Activated T-helper 2 cell treated with anti-CD3 and anti-CD28 coated beads, Interferon-gamma antibody, Interleukin-2, Interleukin-4, amounts not matched to agents 10 μg/mL and 5 μg/mL and 100 μg/mL, durations not matched to agents 14 hours and 24 hours and 36 hours (primary cell): ENCODE measurements at regions not wholly inside any gene's neighbourhood (a gene's known extent, or its start where the extent isn't known, plus 50 kb on each side); places are given as distances from the start of the nearest gene placed in this dataset.

ENCODE experiments used
- DNase-seq: peaks from one replicate; pipeline ENCODE4 v3.0.0; 2021; ENCODE audit warnings: low spot score
- H3K27ac Mint-ChIP-seq: one replicate; pipeline ENCODE4 v1.8.0; 2021; ENCODE audit warnings: mixed read lengths
- H3K27me3 Mint-ChIP-seq: one replicate; pipeline ENCODE4 v1.8.0; 2021; ENCODE audit warnings: low read depth, mixed read lengths
- H3K36me3 Mint-ChIP-seq: one replicate; pipeline ENCODE4 v1.8.0; 2021; ENCODE audit warnings: low read depth, mixed read lengths
- H3K4me1 Mint-ChIP-seq: one replicate; pipeline ENCODE4 v1.8.0; 2021; ENCODE audit warnings: low read depth, mixed read lengths
- H3K4me3 Mint-ChIP-seq: one replicate; pipeline ENCODE4 v1.8.0; 2021; ENCODE audit warnings: low read depth, mild to moderate bottlenecking, moderate library complexity, mixed read lengths
- H3K9me3 Mint-ChIP-seq: one replicate; pipeline ENCODE4 v1.8.0; 2021; ENCODE audit warnings: mixed read lengths
- intact Hi-C: fragments of 100-400 bp; cut with micrococcal nuclease; formaldehyde crosslinking; loops from one replicate; pipeline ENCODE4 v1.15.1; 2023

DNA sequence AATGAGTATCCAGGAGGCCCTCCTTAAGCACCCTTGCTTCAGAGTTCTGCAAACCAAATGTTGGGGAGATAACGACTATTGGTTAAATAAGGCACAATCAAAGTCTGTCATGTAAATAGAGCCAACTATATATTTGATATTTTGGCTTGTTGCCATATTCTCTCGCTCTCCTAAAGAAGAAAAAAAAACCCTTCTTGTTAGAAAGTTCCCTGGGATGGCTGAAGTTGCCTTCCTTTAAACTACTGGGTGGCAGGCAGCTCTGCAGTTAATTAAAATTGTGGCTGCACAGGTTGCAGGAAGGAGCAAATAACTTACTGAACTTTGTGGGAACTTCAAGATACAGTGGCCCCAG, 227.0 kb upstream of the ANKRD55 start:
- H3K36me3 Mint-ChIP-seq = no peaks in the 10 kb centered on the region
- no peaks in the 10 kb centered on the region for H3K4me1 Mint-ChIP-seq
- H3K27me3 Mint-ChIP-seq = no peaks in the 10 kb centered on the region
- no peak overlapping the region for H3K27ac Mint-ChIP-seq
- no peaks in the 10 kb centered on the region for H3K9me3 Mint-ChIP-seq
- intact Hi-C loops = no loop called here
- H3K4me3 Mint-ChIP-seq = no peak overlapping the region
- no peak for DNase-seq

DNA sequence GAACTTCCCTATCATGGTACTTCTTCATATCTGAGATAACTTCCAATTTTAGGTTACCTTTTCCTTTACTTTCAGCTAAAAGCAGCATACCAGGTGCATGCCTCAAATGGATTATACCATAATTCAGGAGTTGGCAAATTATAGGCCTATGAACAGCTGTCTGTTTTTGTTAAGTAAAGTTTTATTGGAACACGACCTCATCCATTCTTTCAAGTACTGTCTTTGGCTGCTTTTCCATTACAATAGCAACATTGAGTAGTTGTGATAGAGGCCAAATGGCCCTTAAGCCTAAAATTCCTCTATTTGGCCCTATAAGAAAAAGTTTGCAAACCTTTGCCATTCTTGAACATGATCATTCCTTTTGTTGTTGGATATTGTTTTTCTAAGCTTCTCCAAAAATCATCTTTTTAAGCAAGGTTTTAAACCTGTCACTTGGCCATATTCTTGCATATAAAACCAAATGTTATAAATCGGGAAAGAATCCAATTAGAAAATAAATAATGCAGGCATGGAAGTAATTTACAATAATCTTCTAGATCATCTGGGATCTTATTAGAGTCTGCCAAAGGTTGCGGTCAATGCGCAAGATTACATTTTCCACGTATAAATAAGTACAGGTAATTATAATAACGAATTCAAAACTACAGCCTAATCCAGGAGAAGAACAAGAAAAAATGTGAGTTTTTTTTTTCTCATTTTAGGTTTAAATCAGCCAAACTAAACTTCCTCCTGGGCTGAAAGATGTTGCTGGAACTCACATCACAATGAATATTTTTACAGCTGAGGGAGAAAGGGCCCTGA, 226.5 kb upstream of the ANKRD55 start:
- Mint-ChIP-seq H3K27ac (no peak overlapping the region), H3K9me3 (no peaks in the 10 kb centered on the region), H3K27me3 (no peaks in the 10 kb centered on the region), H3K4me3 (no peak overlapping the region), H3K36me3 (no peaks in the 10 kb centered on the region), H3K4me1 (no peaks in the 10 kb centered on the region)
- no peak for DNase-seq
- intact Hi-C loops = no loop called here

DNA sequence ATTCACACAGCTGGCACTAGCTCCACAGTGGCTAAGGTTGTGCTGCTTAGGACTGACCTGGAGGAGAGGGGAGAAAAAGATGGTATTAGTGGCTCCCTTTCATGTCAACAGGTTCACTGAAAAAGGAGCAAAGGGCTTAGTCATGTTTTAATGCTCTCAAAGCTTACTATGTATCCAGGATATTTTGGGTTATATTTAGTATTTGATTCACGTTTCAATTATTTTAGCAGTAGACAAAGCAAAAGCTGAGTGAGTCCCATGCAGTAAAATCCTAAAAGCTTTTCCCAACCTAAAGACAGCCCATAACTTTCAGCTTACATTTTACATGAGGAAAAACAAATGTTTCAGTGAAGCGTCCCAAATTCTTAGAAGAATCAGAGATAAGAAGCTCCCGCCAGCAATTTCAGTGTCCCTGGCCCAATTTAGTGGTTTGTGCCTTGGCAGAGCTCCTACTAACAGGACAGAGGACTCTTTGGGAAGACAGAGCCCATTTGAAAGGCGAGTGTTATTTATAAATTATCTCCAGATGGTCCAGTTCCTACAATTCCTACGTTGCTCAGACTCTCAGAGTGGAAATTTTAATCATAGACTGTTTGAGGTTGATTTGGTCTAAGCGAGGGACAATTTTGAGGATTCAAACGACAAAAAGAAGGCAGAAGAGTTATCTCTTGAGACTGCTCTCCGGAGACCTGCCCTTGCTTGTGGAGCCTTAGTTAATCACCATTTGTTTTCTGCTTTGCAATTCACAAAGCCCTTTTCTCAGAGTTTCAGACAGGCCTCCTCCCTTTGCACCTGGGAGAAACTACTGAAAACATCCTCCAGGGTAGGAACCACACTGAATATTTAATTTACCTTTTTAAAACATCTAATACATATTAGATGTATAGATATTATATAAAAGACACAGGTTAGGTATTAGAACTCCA, 225.0 kb upstream of the ANKRD55 start:
- intact Hi-C loops = no loop called here
- H3K36me3 Mint-ChIP-seq = no peaks in the 10 kb centered on the region
- no peak overlapping the region for H3K27ac Mint-ChIP-seq
- no peaks in the 10 kb centered on the region for H3K27me3 Mint-ChIP-seq
- no peak for DNase-seq
- H3K4me1 Mint-ChIP-seq = no peaks in the 10 kb centered on the region
- H3K4me3 Mint-ChIP-seq = no peak overlapping the region
- no peaks in the 10 kb centered on the region for H3K9me3 Mint-ChIP-seq

DNA sequence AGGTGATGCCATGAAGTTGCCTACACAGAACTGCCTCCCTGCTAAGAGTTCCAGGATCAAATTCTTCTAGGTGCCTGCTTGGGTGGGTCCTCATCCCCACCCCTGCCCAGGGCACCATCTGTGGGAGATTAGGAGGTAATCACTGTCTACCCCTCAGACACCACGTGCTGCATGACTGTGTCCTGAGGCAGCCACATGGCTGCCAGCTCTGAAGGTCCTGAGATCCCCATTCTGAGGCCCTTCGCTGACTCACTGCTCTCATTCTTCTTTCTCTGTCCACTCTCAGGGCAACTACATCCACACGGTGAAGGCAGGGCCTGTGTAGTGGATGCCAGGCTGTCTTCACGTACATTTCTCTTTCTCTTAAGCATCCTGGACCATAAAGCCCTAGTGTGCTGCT, 222.9 kb upstream of the ANKRD55 start:
- no peak overlapping the region for H3K27ac Mint-ChIP-seq
- H3K4me3 Mint-ChIP-seq = no peak overlapping the region
- H3K4me1 Mint-ChIP-seq = no peaks in the 10 kb centered on the region
- DNase-seq = no peak
- H3K27me3 Mint-ChIP-seq = no peaks in the 10 kb centered on the region
- intact Hi-C loops = no loop called here
- no peaks in the 10 kb centered on the region for H3K36me3 Mint-ChIP-seq
- no peaks in the 10 kb centered on the region for H3K9me3 Mint-ChIP-seq

DNA sequence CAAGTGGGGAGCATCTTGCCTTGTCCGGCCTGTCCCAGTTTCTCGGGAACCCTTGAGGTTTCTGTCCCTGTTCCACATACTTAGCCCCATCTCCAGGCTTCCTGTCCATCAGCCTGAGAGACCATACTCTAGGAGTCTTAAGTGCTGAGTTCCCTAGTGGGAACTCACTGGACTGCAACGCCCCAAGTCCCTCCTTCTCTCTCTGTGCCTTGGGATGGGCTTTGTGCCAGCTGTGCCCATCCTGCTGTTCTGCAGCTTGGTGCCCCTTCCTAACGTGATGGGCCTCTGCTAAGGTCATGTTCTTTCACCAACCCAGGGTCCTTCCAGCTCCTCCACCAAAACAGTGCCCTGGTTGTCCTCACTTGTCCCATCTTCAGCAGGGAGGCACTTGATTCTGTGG, 222.3 kb upstream of the ANKRD55 start:
- H3K36me3 Mint-ChIP-seq = no peaks in the 10 kb centered on the region
- no peaks in the 10 kb centered on the region for H3K4me1 Mint-ChIP-seq
- H3K4me3 Mint-ChIP-seq = no peak overlapping the region
- intact Hi-C loops = no loop called here
- no peaks in the 10 kb centered on the region for H3K27me3 Mint-ChIP-seq
- DNase-seq = no peak
- H3K27ac Mint-ChIP-seq = no peak overlapping the region
- H3K9me3 Mint-ChIP-seq = no peaks in the 10 kb centered on the region

DNA sequence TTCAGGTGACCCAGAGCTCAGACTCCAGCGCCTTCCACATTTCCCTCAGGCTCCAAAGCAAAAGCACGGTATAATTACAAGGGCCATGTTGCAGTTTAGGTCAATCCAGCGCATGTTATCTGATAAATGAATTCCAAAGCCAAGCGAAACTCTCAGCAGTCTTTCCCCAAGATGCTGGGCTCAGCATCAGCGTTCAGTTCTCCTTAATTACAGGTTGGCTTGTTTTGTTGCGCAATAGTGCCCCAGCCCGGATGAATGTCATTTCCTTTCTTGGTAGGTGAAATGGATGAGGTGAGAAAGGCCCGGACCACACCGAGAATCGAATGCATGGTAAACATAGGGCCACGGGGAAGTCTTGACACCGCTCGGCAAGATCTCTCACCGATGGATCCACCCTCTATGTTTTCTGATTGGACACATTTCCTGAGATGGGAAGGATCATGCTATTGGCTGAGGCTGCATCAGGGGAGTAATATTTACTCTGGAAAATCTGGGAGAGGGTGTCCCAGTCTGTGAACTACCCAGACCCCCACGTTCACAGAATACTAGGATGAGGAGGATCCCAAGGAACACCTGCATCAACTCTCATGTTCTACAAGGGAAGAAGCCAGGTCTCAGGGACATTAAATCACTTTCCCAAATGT, 221.2 kb upstream of the ANKRD55 start:
- Mint-ChIP-seq H3K9me3 (no peaks in the 10 kb centered on the region), H3K27ac (no peak overlapping the region), H3K4me3 (no peak overlapping the region), H3K36me3 (no peaks in the 10 kb centered on the region), H3K4me1 (no peaks in the 10 kb centered on the region), H3K27me3 (no peaks in the 10 kb centered on the region)
- DNase-seq = no peak
- intact Hi-C loops = no loop called here

DNA sequence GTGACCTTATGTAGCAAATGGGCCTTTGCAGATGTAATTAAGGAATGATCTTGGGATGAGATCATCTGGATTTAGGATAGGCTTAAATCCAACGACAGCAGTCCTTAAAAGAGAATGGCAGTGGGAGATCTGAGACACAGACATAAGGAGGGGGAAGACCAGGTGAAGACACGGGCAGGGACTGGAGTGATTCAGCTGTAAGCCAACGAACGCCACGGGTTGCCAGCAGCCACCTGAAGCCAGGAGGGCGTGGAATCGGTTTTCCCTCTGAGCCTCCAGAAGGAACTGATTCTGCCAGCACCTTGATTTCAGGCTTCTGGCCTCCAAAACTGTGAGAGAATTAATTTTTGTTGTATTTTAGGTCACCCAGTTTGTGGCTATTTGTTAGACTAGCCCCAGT, 218.6 kb upstream of the ANKRD55 start:
- H3K4me1 Mint-ChIP-seq = no peaks in the 10 kb centered on the region
- no peaks in the 10 kb centered on the region for H3K36me3 Mint-ChIP-seq
- H3K27ac Mint-ChIP-seq = no peak overlapping the region
- intact Hi-C loops = no loop called here
- H3K27me3 Mint-ChIP-seq = no peaks in the 10 kb centered on the region
- no peak overlapping the region for H3K4me3 Mint-ChIP-seq
- no peak for DNase-seq
- H3K9me3 Mint-ChIP-seq = no peaks in the 10 kb centered on the region

DNA sequence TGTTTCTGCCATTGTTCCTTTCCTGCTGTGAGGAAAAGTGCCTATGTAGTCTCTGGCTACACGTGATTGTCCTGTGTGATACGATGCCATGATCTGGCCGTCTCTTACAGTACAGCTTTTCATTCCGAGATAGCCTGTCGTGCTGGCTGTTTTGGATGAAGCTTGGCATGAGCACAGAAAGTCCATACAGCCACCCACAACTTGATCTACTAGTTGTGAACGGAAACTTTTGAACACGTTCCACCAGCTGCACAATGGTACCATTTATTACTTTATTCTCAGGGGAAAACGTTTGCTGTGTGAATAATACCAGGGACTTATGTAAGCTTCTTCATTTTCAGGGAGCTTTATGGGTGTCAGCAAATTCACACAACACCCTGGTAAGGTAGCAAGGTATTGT, 217.6 kb upstream of the ANKRD55 start:
- Mint-ChIP-seq H3K4me3 (no peak overlapping the region), H3K9me3 (no peaks in the 10 kb centered on the region), H3K27ac (no peak overlapping the region), H3K4me1 (no peaks in the 10 kb centered on the region), H3K27me3 (no peaks in the 10 kb centered on the region), H3K36me3 (no peaks in the 10 kb centered on the region)
- intact Hi-C loops = no loop called here
- DNase-seq = no peak

DNA sequence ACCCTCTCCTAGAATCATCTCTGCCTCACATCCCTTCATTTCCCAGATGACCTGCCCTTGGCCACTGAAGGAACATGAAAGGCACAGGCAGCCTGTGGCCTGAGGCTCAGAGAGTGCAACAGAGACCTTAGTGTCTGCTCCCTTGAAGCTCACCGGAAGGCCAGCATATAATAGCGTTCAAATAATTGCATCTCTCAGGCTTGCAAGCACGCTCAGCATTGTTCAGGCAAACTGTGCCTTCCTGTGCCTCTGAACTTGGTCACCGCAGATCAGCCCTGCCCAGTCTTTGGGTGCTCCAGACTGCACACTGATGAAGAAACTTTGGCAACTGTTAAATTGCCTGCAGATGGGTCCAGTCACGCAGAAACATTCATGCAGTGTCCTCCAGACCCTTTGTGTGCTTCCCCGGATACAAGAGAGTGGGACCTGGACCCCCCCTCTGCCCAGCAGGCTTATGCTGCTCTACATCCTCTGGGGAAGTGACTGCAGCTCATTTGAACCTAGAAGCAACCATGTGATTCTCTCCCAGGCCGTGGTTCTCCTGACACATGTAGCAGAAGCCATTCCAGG, 216.0 kb upstream of the ANKRD55 start:
- intact Hi-C loops = no loop called here
- no peak overlapping the region for H3K27ac Mint-ChIP-seq
- H3K4me3 Mint-ChIP-seq = no peak overlapping the region
- no peaks in the 10 kb centered on the region for H3K27me3 Mint-ChIP-seq
- H3K36me3 Mint-ChIP-seq = no peaks in the 10 kb centered on the region
- DNase-seq = no peak
- no peaks in the 10 kb centered on the region for H3K9me3 Mint-ChIP-seq
- H3K4me1 Mint-ChIP-seq = no peaks in the 10 kb centered on the region

DNA sequence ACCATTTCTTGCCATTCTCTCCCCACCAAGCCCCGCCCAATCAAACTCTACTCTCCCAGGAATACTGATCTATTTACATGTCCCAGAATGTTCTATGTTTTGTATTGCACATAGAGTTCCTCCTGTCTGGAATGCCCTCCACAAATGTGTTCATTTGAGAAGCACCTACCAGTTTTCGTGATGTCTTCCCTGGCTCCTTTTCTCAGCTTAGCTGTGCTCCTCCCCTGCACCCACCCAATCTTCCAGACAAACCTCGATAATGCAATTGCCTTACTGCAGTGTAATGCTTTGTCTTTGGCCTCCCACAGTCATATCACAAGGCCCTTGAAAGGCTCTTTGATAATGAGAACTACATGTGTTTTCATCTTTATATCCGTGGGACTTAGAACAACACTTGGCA, 214.5 kb upstream of the ANKRD55 start:
- DNase-seq = no peak
- Mint-ChIP-seq H3K4me3 (no peak overlapping the region), H3K4me1 (no peaks in the 10 kb centered on the region), H3K36me3 (no peaks in the 10 kb centered on the region), H3K27ac (no peak overlapping the region), H3K27me3 (no peaks in the 10 kb centered on the region), H3K9me3 (no peaks in the 10 kb centered on the region)
- intact Hi-C loops = no loop called here

DNA sequence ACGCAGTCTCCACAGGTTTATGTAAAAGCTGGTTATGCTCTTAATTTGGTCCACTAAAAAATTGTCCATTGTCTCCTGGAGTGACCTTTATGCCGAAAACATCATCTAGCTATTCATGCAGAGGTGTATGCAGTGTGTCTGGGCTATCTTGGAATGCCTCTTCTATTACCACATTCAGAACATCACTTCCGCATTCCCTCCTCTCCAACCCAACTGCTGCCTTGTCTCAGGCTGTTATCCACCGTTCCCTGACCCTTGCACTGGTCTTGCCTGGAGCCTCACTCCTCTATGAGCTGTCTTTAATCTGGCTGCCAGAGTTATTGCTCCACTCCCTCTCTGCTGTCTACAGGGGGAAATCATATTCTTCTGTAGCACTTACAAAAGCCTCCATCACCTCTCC, 214.1 kb upstream of the ANKRD55 start:
- no peaks in the 10 kb centered on the region for H3K9me3 Mint-ChIP-seq
- no peaks in the 10 kb centered on the region for H3K4me1 Mint-ChIP-seq
- no peaks in the 10 kb centered on the region for H3K27me3 Mint-ChIP-seq
- DNase-seq = no peak
- no peak overlapping the region for H3K27ac Mint-ChIP-seq
- intact Hi-C loops = no loop called here
- H3K36me3 Mint-ChIP-seq = no peaks in the 10 kb centered on the region
- H3K4me3 Mint-ChIP-seq = no peak overlapping the region

DNA sequence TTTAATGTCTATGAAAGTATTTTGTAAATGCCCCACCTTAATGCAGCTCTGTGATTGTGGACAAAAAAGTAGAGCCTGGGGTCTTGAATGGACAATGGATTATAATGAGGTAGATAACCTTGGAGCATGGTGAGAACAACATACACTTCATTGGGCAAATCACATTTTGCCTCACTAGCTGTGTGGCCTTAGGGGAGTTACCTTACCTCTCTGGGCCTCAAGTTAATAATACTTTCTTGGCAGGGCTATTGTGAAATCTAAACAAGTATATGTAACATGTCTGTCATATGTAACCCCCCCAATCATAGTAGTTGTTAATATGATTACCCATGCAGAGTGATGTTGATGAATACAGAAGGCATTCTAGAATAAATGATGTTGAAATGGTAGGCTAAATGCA, 213.6 kb upstream of the ANKRD55 start:
- Mint-ChIP-seq H3K27ac (no peak overlapping the region), H3K36me3 (no peaks in the 10 kb centered on the region), H3K4me3 (no peak overlapping the region), H3K27me3 (no peaks in the 10 kb centered on the region), H3K9me3 (no peaks in the 10 kb centered on the region), H3K4me1 (no peaks in the 10 kb centered on the region)
- DNase-seq = no peak
- intact Hi-C loops = no loop called here

DNA sequence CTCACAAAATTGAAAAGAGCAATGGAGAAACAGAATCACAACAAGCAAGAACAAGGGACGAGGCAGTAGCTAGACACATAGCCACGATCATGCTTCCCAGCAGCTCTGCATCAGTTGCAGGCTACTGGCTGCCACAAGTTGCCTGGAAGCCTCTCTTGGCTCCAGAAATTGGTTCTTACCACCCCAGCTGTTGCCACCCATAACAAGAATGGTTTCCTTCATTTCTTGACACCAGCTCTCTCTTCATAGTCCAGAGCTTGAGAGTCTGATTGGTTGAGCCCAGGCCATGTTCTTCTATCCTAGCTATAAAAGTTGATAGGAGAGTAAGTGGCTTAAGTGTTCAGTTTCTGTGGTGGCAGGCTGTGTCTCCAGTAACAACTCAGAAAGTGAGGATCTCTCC, 210.7 kb upstream of the ANKRD55 start:
- Mint-ChIP-seq H3K4me1 (no peaks in the 10 kb centered on the region), H3K9me3 (no peaks in the 10 kb centered on the region), H3K36me3 (no peaks in the 10 kb centered on the region), H3K27ac (no peak overlapping the region), H3K27me3 (no peaks in the 10 kb centered on the region), H3K4me3 (no peak overlapping the region)
- intact Hi-C loops = no loop called here
- no peak for DNase-seq
